Keratinocyte (primary cell): ENCODE measurements at regions not wholly inside any gene's neighbourhood (a gene's known extent, or its start where the extent isn't known, plus 50 kb on each side); places are given as distances from the start of the nearest gene placed in this dataset.

Experiments
- DNase-seq: peaks from one replicate; pipeline ENCODE4 v3.0.0-alpha.2; 2011; ENCODE audit warnings: low read depth, missing footprints, low spot score
- FAIRE-seq: peaks from 2 replicates; lab custom pipeline; 2011; peaks lifted over from hg19 to GRCh38; lab: Jason Lieb, UNC
- H2AFZ ChIP-seq: 2 replicates; pipeline ENCODE4 v1.6.0; 2012; ENCODE audit warnings: low read length, control low read depth, inconsistent platforms; ENCODE audit not compliant: control insufficient read depth
- H3K27ac ChIP-seq: 2 replicates; pipeline ENCODE4 v1.5.1; 2011; ENCODE audit warnings: low read length; ENCODE audit not compliant: control insufficient read depth, insufficient read depth
- H3K27me3 ChIP-seq: 3 replicates; pipeline ENCODE4 v1.6.0; 2011; ENCODE audit warnings: low read length; ENCODE audit not compliant: control insufficient read depth, insufficient read depth; ENCODE audit errors: extremely low read depth
- H3K36me3 ChIP-seq, 2 experiments: 2 replicates in 1 of 2; 3 replicates in 1 of 2; pipeline ENCODE4 v1.5.1; 2011; ENCODE audit warnings: low read length in 2 of 2, mild to moderate bottlenecking in 1 of 2; ENCODE audit not compliant: control insufficient read depth in 2 of 2, insufficient read depth in 2 of 2; ENCODE audit errors: extremely low read depth in 1 of 2
- H3K4me1 ChIP-seq: 3 replicates; pipeline ENCODE4 v1.5.1; 2011; ENCODE audit warnings: low read length; ENCODE audit not compliant: control insufficient read depth, insufficient read depth; ENCODE audit errors: extremely low read depth
- H3K4me2 ChIP-seq: 3 replicates; pipeline ENCODE4 v1.6.0; 2011; ENCODE audit warnings: low read depth, low read length; ENCODE audit not compliant: control insufficient read depth, insufficient read depth; ENCODE audit errors: extremely low read depth
- H3K4me3 ChIP-seq, 3 experiments: fragments of 200-600 bp in 1 of 3; sonication (generic) in 1 of 3; 2 replicates in 2 of 3; 3 replicates in 1 of 3; pipeline ENCODE4 v1.5.1; 2011 to 2016; ENCODE audit warnings: low read length in 3 of 3, mild to moderate bottlenecking in 3 of 3, control low read depth in 2 of 3, inconsistent platforms in 1 of 3, low read depth in 1 of 3, mixed read lengths in 1 of 3, mixed run types in 1 of 3, moderate library complexity in 1 of 3; ENCODE audit not compliant: control insufficient read depth in 2 of 3, insufficient read depth in 2 of 3; ENCODE audit errors: extremely low read depth in 1 of 3
- H3K79me2 ChIP-seq: 2 replicates; pipeline ENCODE4 v1.6.0; 2012; ENCODE audit warnings: low read length; ENCODE audit not compliant: control insufficient read depth, insufficient read depth
- H3K9ac ChIP-seq: 3 replicates; pipeline ENCODE4 v1.6.0; 2011; ENCODE audit warnings: low read length; ENCODE audit not compliant: control insufficient read depth, insufficient read depth; ENCODE audit errors: extremely low read depth
- H3K9me1 ChIP-seq: 3 replicates; pipeline ENCODE4 v1.6.0; 2011; ENCODE audit warnings: low read length; ENCODE audit not compliant: control insufficient read depth, insufficient read depth; ENCODE audit errors: extremely low read depth
- H3K9me3 ChIP-seq: 2 replicates; pipeline ENCODE4 v1.5.1; 2012; ENCODE audit warnings: low read depth, low read length; ENCODE audit not compliant: control insufficient read depth
- H4K20me1 ChIP-seq: 3 replicates; pipeline ENCODE4 v1.6.0; 2011; ENCODE audit warnings: low read length; ENCODE audit not compliant: control insufficient read depth, insufficient read depth; ENCODE audit errors: extremely low read depth
- EZH2 ChIP-seq: IDR thresholded peaks from one replicate; pipeline ENCODE4 v1.6.1; 2012; ENCODE audit warnings: inconsistent platforms, mild to moderate bottlenecking, low read length, moderate library complexity
- dilution Hi-C: fragments of 300-500 bp; cut with MboI; formaldehyde crosslinking; loops from one replicate; pipeline ENCODE4 v1.7.0; 2020; ENCODE audit warnings: low sequenced_read_pairs; ENCODE audit not compliant: extremely low pct_ligation_motif_present
- TF ChIP-seq, protein P1 (sequence below), 3 experiments: IDR thresholded peaks in 1 of 3; conservative IDR thresholded peaks in 1 of 3; optimal IDR thresholded peaks in 1 of 3; 2 replicates in 2 of 3; 3 replicates in 1 of 3; pipeline versions ENCODE3 to v1.5.1; 2011; ENCODE audit warnings: low read length in 3 of 3, mild to moderate bottlenecking in 3 of 3, moderate library complexity in 2 of 3, control low read depth in 1 of 3, inconsistent platforms in 1 of 3; ENCODE audit not compliant: insufficient read depth in 2 of 3; ENCODE audit errors: extremely low read depth in 1 of 3

DNA sequence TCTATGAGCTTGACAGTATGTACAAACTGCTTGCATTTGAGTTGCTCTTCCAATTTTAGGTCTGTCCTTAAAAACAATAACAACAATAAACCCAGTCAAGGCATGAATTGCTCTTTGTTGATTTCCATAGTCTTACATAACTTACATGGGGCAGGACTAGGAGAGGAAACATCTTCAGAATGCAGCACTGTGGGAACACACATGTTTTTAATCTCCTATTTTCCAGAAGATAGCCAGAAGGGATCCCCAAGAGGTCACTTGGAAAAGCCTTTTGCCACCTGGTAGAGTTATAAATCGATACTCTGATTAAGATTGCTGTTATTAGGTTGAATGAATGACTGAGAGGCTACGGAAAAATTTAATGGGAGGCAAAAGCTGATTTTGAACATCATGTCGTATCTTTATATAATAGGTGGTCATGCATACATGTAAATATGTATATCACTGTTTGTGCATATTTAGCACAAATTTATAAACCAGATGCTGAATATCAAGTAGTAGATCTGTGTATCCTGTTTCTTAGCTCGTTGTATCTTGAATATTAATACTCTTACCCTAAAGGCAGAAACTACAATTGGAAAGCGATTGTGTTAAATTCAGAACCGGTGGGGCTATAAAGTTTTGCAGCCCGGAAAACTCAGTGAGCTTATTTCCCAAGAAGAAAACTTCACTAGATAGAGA is 479.4 kb upstream of the TCF4 start:
- Histone ChIP-seq H3K9me3 (no peaks in the 10 kb centered on the region), H3K9ac (no peak overlapping the region), H3K4me1 (peaks cover 11% of the 10 kb centered on the region), H2AFZ (no peak overlapping the region), H3K4me3 (peak overlapping the region in 1 of 3 experiments; percentile 19), H3K27ac (no peak overlapping the region), H3K9me1 (no peaks in the 10 kb centered on the region), H3K79me2 (no peaks in the 10 kb centered on the region), H4K20me1 (no peaks in the 10 kb centered on the region), H3K27me3 (no peaks in the 10 kb centered on the region), H3K4me2 (no peak overlapping the region), H3K36me3 (no peaks in the 10 kb centered on the region)
- dilution Hi-C loops = no loop called here
- DNase-seq (no peak), FAIRE-seq (no peak)
- TF ChIP-seq EZH2 = no peak
- TF ChIP-seq, protein P1, sequence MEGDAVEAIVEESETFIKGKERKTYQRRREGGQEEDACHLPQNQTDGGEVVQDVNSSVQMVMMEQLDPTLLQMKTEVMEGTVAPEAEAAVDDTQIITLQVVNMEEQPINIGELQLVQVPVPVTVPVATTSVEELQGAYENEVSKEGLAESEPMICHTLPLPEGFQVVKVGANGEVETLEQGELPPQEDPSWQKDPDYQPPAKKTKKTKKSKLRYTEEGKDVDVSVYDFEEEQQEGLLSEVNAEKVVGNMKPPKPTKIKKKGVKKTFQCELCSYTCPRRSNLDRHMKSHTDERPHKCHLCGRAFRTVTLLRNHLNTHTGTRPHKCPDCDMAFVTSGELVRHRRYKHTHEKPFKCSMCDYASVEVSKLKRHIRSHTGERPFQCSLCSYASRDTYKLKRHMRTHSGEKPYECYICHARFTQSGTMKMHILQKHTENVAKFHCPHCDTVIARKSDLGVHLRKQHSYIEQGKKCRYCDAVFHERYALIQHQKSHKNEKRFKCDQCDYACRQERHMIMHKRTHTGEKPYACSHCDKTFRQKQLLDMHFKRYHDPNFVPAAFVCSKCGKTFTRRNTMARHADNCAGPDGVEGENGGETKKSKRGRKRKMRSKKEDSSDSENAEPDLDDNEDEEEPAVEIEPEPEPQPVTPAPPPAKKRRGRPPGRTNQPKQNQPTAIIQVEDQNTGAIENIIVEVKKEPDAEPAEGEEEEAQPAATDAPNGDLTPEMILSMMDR (optimal IDR thresholded peaks at IDR 0.05 in 1 of 3, IDR thresholded peaks at IDR 0.05 in 1 of 3, conservative IDR thresholded peaks at IDR 0.05 in 1 of 3; ENCODE audit: extremely low read depth in 1 of 3, insufficient read depth in 2 of 3, low read length in 3 of 3) = no peak

DNA sequence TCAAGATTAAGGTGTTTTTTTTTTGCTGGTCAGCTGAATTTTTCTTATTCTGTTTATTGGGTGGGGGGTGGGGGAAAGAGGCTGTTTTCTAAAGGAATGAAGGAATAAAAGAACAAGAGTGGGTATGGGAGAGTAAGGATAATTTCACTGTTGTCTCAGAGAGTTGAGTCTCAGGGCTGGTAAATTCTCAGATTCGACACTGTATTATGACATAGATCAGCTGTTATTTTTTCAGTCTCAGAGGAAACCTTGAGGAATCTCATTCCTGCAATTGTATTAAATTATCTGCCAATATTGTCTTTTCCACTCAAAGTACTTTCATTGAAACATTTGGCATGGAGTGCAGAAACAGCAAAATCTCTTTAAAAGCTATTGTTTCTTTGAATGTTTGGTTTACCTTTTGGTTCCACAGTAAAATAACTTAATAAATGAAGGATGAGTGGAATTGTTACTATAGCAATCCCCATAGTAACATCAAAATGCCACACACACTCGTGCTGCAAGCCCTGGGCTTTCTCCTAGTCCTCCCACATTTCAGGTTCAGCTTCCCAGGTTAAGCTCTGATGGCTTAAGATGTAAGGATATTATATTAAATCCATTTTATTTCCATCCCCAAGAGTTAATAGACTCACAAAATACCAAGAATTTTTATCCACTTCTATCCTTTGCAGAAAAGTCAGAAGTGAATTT is 478.7 kb upstream of the TCF4 start:
- dilution Hi-C loops = no loop called here
- Histone ChIP-seq H3K36me3 (no peaks in the 10 kb centered on the region), H3K9ac (no peak overlapping the region), H3K9me1 (no peaks in the 10 kb centered on the region), H3K27me3 (no peaks in the 10 kb centered on the region), H3K4me1 (peaks cover 11% of the 10 kb centered on the region), H3K79me2 (no peaks in the 10 kb centered on the region), H2AFZ (no peak overlapping the region), H3K27ac (no peak overlapping the region), H3K4me2 (no peak overlapping the region), H4K20me1 (no peaks in the 10 kb centered on the region), H3K4me3 (no peak overlapping the region), H3K9me3 (no peaks in the 10 kb centered on the region)
- DNase-seq (no peak), FAIRE-seq (no peak)
- no peak for TF ChIP-seq EZH2
- TF ChIP-seq, protein P1 (optimal IDR thresholded peaks at IDR 0.05 in 1 of 3, IDR thresholded peaks at IDR 0.05 in 1 of 3, conservative IDR thresholded peaks at IDR 0.05 in 1 of 3; ENCODE audit: extremely low read depth in 1 of 3, insufficient read depth in 2 of 3, low read length in 3 of 3) = no peak
